H1 (cell line): ENCODE measurements at regions not wholly inside any gene's neighbourhood (a gene's known extent, or its start where the extent isn't known, plus 50 kb on each side); places are given as distances from the start of the nearest gene placed in this dataset.

Experiments
- CTBP2 ChIP-seq: IDR thresholded peaks from 2 replicates; pipeline ENCODE4 v1.7.0; 2011; ENCODE audit warnings: borderline replicate concordance, mild to moderate bottlenecking, moderate library complexity, mixed read lengths, low read length; ENCODE audit not compliant: insufficient read depth, insufficient read length
- KDM4A ChIP-seq: IDR thresholded peaks from one replicate; pipeline ENCODE4 v1.7.1; 2012; ENCODE audit warnings: low read depth, mild to moderate bottlenecking, moderate library complexity, low read length, inconsistent platforms; ENCODE audit not compliant: severe bottlenecking
- SRF ChIP-seq: IDR thresholded peaks from 2 replicates; pipeline ENCODE4 v1.6.1; 2011; ENCODE audit warnings: mild to moderate bottlenecking, low read depth, low read length, moderate library complexity
- TAF7 ChIP-seq: optimal IDR thresholded peaks from 2 replicates; pipeline ENCODE3; 2011; ENCODE audit warnings: low read depth, mild to moderate bottlenecking, inconsistent platforms, low read length, moderate library complexity, borderline replicate concordance
- TBP ChIP-seq: IDR thresholded peaks from 2 replicates; pipeline ENCODE4 v1.6.1; 2011; ENCODE audit warnings: low read depth, low read length, improper control_type of control experiment

DNA sequence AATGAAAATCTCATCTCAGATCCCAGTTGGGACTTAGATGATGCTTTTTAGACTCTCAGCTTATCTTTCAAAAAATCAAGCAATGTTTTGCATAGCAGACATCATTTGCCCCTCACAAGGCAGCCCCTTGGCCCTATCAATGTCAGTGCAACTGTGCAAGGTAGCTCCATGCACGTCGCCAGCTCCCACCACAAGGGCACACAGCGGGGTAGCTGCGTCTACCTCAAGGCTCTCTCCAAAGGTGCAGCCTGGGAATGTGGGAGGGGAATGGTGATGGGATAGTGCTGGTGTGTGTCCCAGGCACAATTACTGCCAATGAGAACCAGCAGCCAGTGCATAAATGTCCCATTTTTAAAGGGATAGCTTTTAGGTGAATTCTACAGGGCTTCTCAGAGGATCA, 137.5 kb upstream of the SYNDIG1 start (continued):
- no peak for TF ChIP-seq TBP
- TF ChIP-seq KDM4A, result no peak
- no peak for TF ChIP-seq CTBP2
- no peak for TF ChIP-seq SRF
- TF ChIP-seq TAF7, result no peak
- TF ChIP-seq, all 59 proteins: peak for 0
